Activated T-cell treated with anti-CD3 and anti-CD28 coated beads, Interleukin-2, amount 50 U/mL, for 24 hours (primary cell): ENCODE measurements at regions not wholly inside any gene's neighbourhood (a gene's known extent, or its start where the extent isn't known, plus 50 kb on each side); places are given as distances from the start of the nearest gene placed in this dataset.
"Not testable (repeated sequence)": the region's sequence is repeated elsewhere in the genome, so short reads cannot be mapped to it uniquely, and the experiment has no call there.

Experiments used
- DNase-seq: peaks from one replicate; pipeline ENCODE4 v3.0.0-alpha.2; 2020
- H3K27ac Mint-ChIP-seq: 2 replicates; pipeline ENCODE4 v1.8.0; 2020; ENCODE audit warnings: mild to moderate bottlenecking, mixed read lengths
- H3K27me3 Mint-ChIP-seq: 2 replicates; pipeline ENCODE4 v1.8.0; 2020; ENCODE audit warnings: mixed read lengths
- H3K36me3 Mint-ChIP-seq: 2 replicates; pipeline ENCODE4 v1.8.0; 2020; ENCODE audit warnings: low read depth, mixed read lengths
- H3K4me1 Mint-ChIP-seq: 2 replicates; pipeline ENCODE4 v1.8.0; 2020; ENCODE audit warnings: low read depth, mixed read lengths
- H3K4me3 Mint-ChIP-seq: 2 replicates; pipeline ENCODE4 v1.8.0; 2020; ENCODE audit warnings: mild to moderate bottlenecking, moderate library complexity, mixed read lengths
- H3K9me3 Mint-ChIP-seq: 2 replicates; pipeline ENCODE4 v1.8.0; 2020; ENCODE audit warnings: mixed read lengths

- Mint-ChIP-seq H3K27me3 (peaks cover 5% of the 10 kb centered on the region), H3K9me3 (no peaks in the 10 kb centered on the region), H3K4me3 (no peak overlapping the region), H3K27ac (no peak overlapping the region), H3K4me1 (peaks cover 8% of the 10 kb centered on the region), H3K36me3 (no peaks in the 10 kb centered on the region)
- no peak for DNase-seq
Measured at GRCh38 chr7:118350260-118350659, 125.8 kb downstream of the ANKRD7 start.

GRCh38 chr7:118352867-118353453 is 128.5 kb downstream of the ANKRD7 start:
- DNase-seq, result no peak
- H3K9me3 Mint-ChIP-seq, result no peaks in the 10 kb centered on the region
- H3K4me1 Mint-ChIP-seq, result peaks cover 8% of the 10 kb centered on the region
- no peak overlapping the region for H3K27ac Mint-ChIP-seq
- no peak overlapping the region for H3K4me3 Mint-ChIP-seq
- H3K27me3 Mint-ChIP-seq, result peaks cover 3% of the 10 kb centered on the region
- no peaks in the 10 kb centered on the region for H3K36me3 Mint-ChIP-seq

- Mint-ChIP-seq H3K9me3 (no peaks in the 10 kb centered on the region), H3K4me3 (no peak overlapping the region), H3K27me3 (no peaks in the 10 kb centered on the region), H3K4me1 (no peaks in the 10 kb centered on the region), H3K36me3 (no peaks in the 10 kb centered on the region), H3K27ac (no peak overlapping the region)
- DNase-seq, result no peak
Measured at GRCh38 chr7:118366363-118366762, 141.9 kb downstream of the ANKRD7 start.

GRCh38 chr7:118368958-118369357 is 144.5 kb downstream of the ANKRD7 start:
- Mint-ChIP-seq H3K27ac (no peak overlapping the region), H3K9me3 (no peaks in the 10 kb centered on the region), H3K4me1 (no peaks in the 10 kb centered on the region), H3K36me3 (no peaks in the 10 kb centered on the region), H3K4me3 (no peak overlapping the region), H3K27me3 (no peaks in the 10 kb centered on the region)
- no peak for DNase-seq

- H3K27ac Mint-ChIP-seq, result no peak overlapping the region
- no peaks in the 10 kb centered on the region for H3K27me3 Mint-ChIP-seq
- H3K4me3 Mint-ChIP-seq, result no peak overlapping the region
- no peaks in the 10 kb centered on the region for H3K36me3 Mint-ChIP-seq
- no peaks in the 10 kb centered on the region for H3K9me3 Mint-ChIP-seq
- H3K4me1 Mint-ChIP-seq, result no peaks in the 10 kb centered on the region
- DNase-seq, result no peak
Measured at GRCh38 chr7:118369987-118370386, 145.5 kb downstream of the ANKRD7 start.

- Mint-ChIP-seq H3K4me3 (no peak overlapping the region), H3K9me3 (no peaks in the 10 kb centered on the region), H3K4me1 (no peaks in the 10 kb centered on the region), H3K36me3 (no peaks in the 10 kb centered on the region), H3K27me3 (no peaks in the 10 kb centered on the region), H3K27ac (no peak overlapping the region)
- no peak for DNase-seq
Measured at GRCh38 chr7:118372530-118372929, 148.0 kb downstream of the ANKRD7 start.

GRCh38 chr7:118389629-118390028 is 165.1 kb downstream of the ANKRD7 start:
- Mint-ChIP-seq H3K9me3 (no peaks in the 10 kb centered on the region), H3K4me1 (no peaks in the 10 kb centered on the region), H3K4me3 (no peak overlapping the region), H3K27me3 (no peaks in the 10 kb centered on the region), H3K27ac (no peak overlapping the region), H3K36me3 (no peaks in the 10 kb centered on the region)
- no peak for DNase-seq

- DNase-seq, result no peak
- Mint-ChIP-seq H3K4me1 (no peaks in the 10 kb centered on the region), H3K27ac (no peak overlapping the region), H3K36me3 (no peaks in the 10 kb centered on the region), H3K9me3 (no peaks in the 10 kb centered on the region), H3K4me3 (no peak overlapping the region), H3K27me3 (no peaks in the 10 kb centered on the region)
Measured at GRCh38 chr7:118404211-118404610, 179.7 kb downstream of the ANKRD7 start.

- H3K27ac Mint-ChIP-seq, result no peak overlapping the region
- no peak for DNase-seq
- H3K4me3 Mint-ChIP-seq, result no peak overlapping the region
- no peaks in the 10 kb centered on the region for H3K9me3 Mint-ChIP-seq
- H3K27me3 Mint-ChIP-seq, result no peaks in the 10 kb centered on the region
- no peaks in the 10 kb centered on the region for H3K36me3 Mint-ChIP-seq
- H3K4me1 Mint-ChIP-seq, result no peaks in the 10 kb centered on the region
Measured at GRCh38 chr7:118418433-118418832, 193.9 kb downstream of the ANKRD7 start.

- Mint-ChIP-seq H3K4me3 (no peak overlapping the region), H3K4me1 (no peaks in the 10 kb centered on the region), H3K27ac (no peak overlapping the region), H3K36me3 (no peaks in the 10 kb centered on the region), H3K27me3 (no peaks in the 10 kb centered on the region), H3K9me3 (no peaks in the 10 kb centered on the region)
- DNase-seq, result no peak
Measured at GRCh38 chr7:118420888-118421287, 196.4 kb downstream of the ANKRD7 start.

GRCh38 chr7:118429141-118429540 is 204.6 kb downstream of the ANKRD7 start:
- no peak for DNase-seq
- H3K4me1 Mint-ChIP-seq, result no peaks in the 10 kb centered on the region
- no peaks in the 10 kb centered on the region for H3K27me3 Mint-ChIP-seq
- no peak overlapping the region for H3K27ac Mint-ChIP-seq
- peaks cover 2% of the 10 kb centered on the region for H3K9me3 Mint-ChIP-seq
- H3K36me3 Mint-ChIP-seq, result no peaks in the 10 kb centered on the region
- H3K4me3 Mint-ChIP-seq, result no peak overlapping the region

- Mint-ChIP-seq H3K4me3 (no peak overlapping the region), H3K9me3 (peaks cover 12% of the 10 kb centered on the region), H3K36me3 (no peaks in the 10 kb centered on the region), H3K4me1 (no peaks in the 10 kb centered on the region), H3K27ac (no peak overlapping the region), H3K27me3 (no peaks in the 10 kb centered on the region)
- DNase-seq, result no peak
Measured at GRCh38 chr7:118436663-118437062, 212.2 kb downstream of the ANKRD7 start.

- DNase-seq, H3K9me3 Mint-ChIP-seq, H3K4me3 Mint-ChIP-seq, H3K27ac Mint-ChIP-seq, H3K36me3 Mint-ChIP-seq, H3K4me1 Mint-ChIP-seq, H3K27me3 Mint-ChIP-seq: not testable (repeated sequence)
Measured at GRCh38 chr7:118449030-118449429, 224.5 kb downstream of the ANKRD7 start.

GRCh38 chr7:118449797-118450567 is 225.5 kb downstream of the ANKRD7 start:
- Mint-ChIP-seq H3K4me3 (no peak overlapping the region), H3K9me3 (no peaks in the 10 kb centered on the region), H3K36me3 (no peaks in the 10 kb centered on the region), H3K4me1 (no peaks in the 10 kb centered on the region), H3K27me3 (no peaks in the 10 kb centered on the region), H3K27ac (no peak overlapping the region)
- DNase-seq, result no peak

- H3K27ac Mint-ChIP-seq, result no peak overlapping the region
- no peak for DNase-seq
- no peaks in the 10 kb centered on the region for H3K36me3 Mint-ChIP-seq
- peaks cover 2% of the 10 kb centered on the region for H3K9me3 Mint-ChIP-seq
- H3K27me3 Mint-ChIP-seq, result no peaks in the 10 kb centered on the region
- no peak overlapping the region for H3K4me3 Mint-ChIP-seq
- no peaks in the 10 kb centered on the region for H3K4me1 Mint-ChIP-seq
Measured at GRCh38 chr7:118452128-118452527, 227.6 kb downstream of the ANKRD7 start.
